Neural crest cell (in vitro differentiated cells): ENCODE measurements at regions not wholly inside any gene's neighbourhood (a gene's known extent, or its start where the extent isn't known, plus 50 kb on each side); places are given as distances from the start of the nearest gene placed in this dataset.

Experiments
- DNase-seq: peaks from one replicate; pipeline ENCODE4 v3.0.0; 2021; ENCODE audit warnings: low read depth, mixed read lengths, low spot score
- H3K27ac Mint-ChIP-seq: one replicate; pipeline ENCODE4 v1.8.0; 2021; ENCODE audit warnings: mild to moderate bottlenecking, mixed read lengths; ENCODE audit not compliant: unreplicated experiment
- H3K27me3 Mint-ChIP-seq: 2 replicates; pipeline ENCODE4 v1.8.0; 2021; ENCODE audit warnings: low read depth, mild to moderate bottlenecking, mixed read lengths
- H3K36me3 Mint-ChIP-seq: 2 replicates; pipeline ENCODE4 v1.8.0; 2021; ENCODE audit warnings: low read depth, mild to moderate bottlenecking, mixed read lengths
- H3K4me1 Mint-ChIP-seq: 2 replicates; pipeline ENCODE4 v1.8.0; 2021; ENCODE audit warnings: mixed read lengths
- H3K4me3 Mint-ChIP-seq: one replicate; pipeline ENCODE4 v1.8.0; 2021; ENCODE audit warnings: mild to moderate bottlenecking, mixed read lengths
- H3K9me3 Mint-ChIP-seq: 2 replicates; pipeline ENCODE4 v1.8.0; 2021; ENCODE audit warnings: mixed read lengths
- CTCF ChIP-seq: fragments of 200-600 bp; sonication (generic); conservative IDR thresholded peaks from 2 replicates; pipeline ENCODE4 v1.5.0; 2021; ENCODE audit warnings: antibody characterized with exemption, mild to moderate bottlenecking

- DNase-seq, result no peak
- Mint-ChIP-seq H3K27ac (no peak overlapping the region), H3K4me3 (no peak overlapping the region), H3K27me3 (no peaks in the 10 kb centered on the region), H3K9me3 (peaks cover 9% of the 10 kb centered on the region), H3K4me1 (no peaks in the 10 kb centered on the region), H3K36me3 (no peaks in the 10 kb centered on the region)
- no peak for TF ChIP-seq CTCF
Measured at GRCh38 chr18:67846422-67847098, 330.0 kb upstream of the DSEL start.

DNA sequence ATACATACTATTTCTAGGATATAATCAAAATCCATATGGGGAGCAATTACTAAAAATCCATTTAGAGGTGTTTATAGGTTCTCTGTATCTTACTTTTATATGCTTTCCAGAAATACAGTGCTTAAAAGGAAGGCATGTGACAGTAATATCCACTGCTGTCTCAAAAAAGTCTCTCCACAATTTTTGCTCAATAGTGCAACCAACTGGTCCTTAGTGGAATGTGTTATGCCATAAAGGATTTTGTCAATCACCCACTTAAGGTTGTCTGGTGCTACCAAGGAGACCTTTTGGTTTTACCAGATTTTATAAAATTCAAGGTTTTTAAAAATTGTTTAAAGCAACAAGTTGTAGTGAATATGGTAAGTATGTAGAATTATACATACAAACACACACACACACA lies 328.5 kb upstream of the DSEL start:
- Mint-ChIP-seq H3K27me3 (no peaks in the 10 kb centered on the region), H3K4me1 (peaks cover 6% of the 10 kb centered on the region), H3K36me3 (no peaks in the 10 kb centered on the region), H3K9me3 (peaks cover 9% of the 10 kb centered on the region), H3K4me3 (no peak overlapping the region), H3K27ac (no peak overlapping the region)
- no peak for DNase-seq
- peak; percentile 17 for TF ChIP-seq CTCF

- no peak for TF ChIP-seq CTCF
- peak; percentile 23 for DNase-seq
- Mint-ChIP-seq H3K4me1 (peaks cover 15% of the 10 kb centered on the region), H3K27me3 (no peaks in the 10 kb centered on the region), H3K9me3 (peaks cover 2% of the 10 kb centered on the region), H3K36me3 (no peaks in the 10 kb centered on the region), H3K4me3 (no peak overlapping the region), H3K27ac (no peak overlapping the region)
Measured at GRCh38 chr18:67840379-67840778, 323.9 kb upstream of the DSEL start.

GRCh38 chr18:67818432-67818831 lies 301.9 kb upstream of the DSEL start:
- Mint-ChIP-seq H3K4me3 (no peak overlapping the region), H3K27me3 (no peaks in the 10 kb centered on the region), H3K36me3 (no peaks in the 10 kb centered on the region), H3K4me1 (peaks cover 4% of the 10 kb centered on the region), H3K9me3 (no peaks in the 10 kb centered on the region), H3K27ac (peak overlapping the region; percentile 27)
- no peak for DNase-seq
- no peak for TF ChIP-seq CTCF

GRCh38 chr18:67815280-67815679 lies 298.8 kb upstream of the DSEL start:
- H3K9me3 Mint-ChIP-seq, result no peaks in the 10 kb centered on the region
- DNase-seq, result no peak
- H3K4me1 Mint-ChIP-seq, result no peaks in the 10 kb centered on the region
- no peak for TF ChIP-seq CTCF
- no peak overlapping the region for H3K27ac Mint-ChIP-seq
- no peaks in the 10 kb centered on the region for H3K27me3 Mint-ChIP-seq
- no peaks in the 10 kb centered on the region for H3K36me3 Mint-ChIP-seq
- no peak overlapping the region for H3K4me3 Mint-ChIP-seq
